ENCODE measurements at regions not wholly inside any gene's neighbourhood (a gene's known extent, or its start where the extent isn't known, plus 50 kb on each side); places are given as distances from the start of the nearest gene placed in this dataset.

GRCh38 chr4:153140294-153140693 lies 63.9 kb upstream of the TRIM2 start:
- no peak for TF ChIP-seq CTCF (conservative IDR thresholded peaks at IDR 0.05; ENCODE audit: low read length)
- TF ChIP-seq EZH2phosphoT487 (IDR thresholded peaks at IDR 0.05; ENCODE audit: borderline replicate concordance, low read depth, low read length): no peak

All from OCI-LY7 (cell line).